Activated CD8-positive, alpha-beta T cell treated with anti-CD3 and anti-CD28 coated beads for 36 hours (primary cell): ENCODE measurements at regions not wholly inside any gene's neighbourhood (a gene's known extent, or its start where the extent isn't known, plus 50 kb on each side); places are given as distances from the start of the nearest gene placed in this dataset.

Experiments used
- ATAC-seq: fragments of 200-7000 bp; cut with Tn5 transposase; one replicate; pipeline ENCODE4 v1.10.0; 2021; ENCODE audit warnings: mild to moderate bottlenecking, moderate library complexity
- CTCF ChIA-PET: fragments of 350-600 bp; sonication (Branson Sonifier 250); formaldehyde crosslinking; loops from one replicate; lab custom pipeline; 2021; ENCODE audit warnings: antibody characterized with exemption; lab: Charles Lee
- POLR2A ChIA-PET: fragments of 350-600 bp; sonication (Branson Sonifier 250); formaldehyde crosslinking; loops from one replicate; lab custom pipeline; 2021; ENCODE audit warnings: antibody characterized with exemption; lab: Charles Lee
- DNase-seq: peaks from one replicate; pipeline ENCODE4 v3.0.0-alpha.2; 2020
- H3K27ac Mint-ChIP-seq: one replicate; pipeline ENCODE4 v1.8.0; 2021; ENCODE audit warnings: mild to moderate bottlenecking, mixed read lengths
- H3K27me3 Mint-ChIP-seq: one replicate; pipeline ENCODE4 v1.8.0; 2021; ENCODE audit warnings: mixed read lengths
- H3K36me3 Mint-ChIP-seq: one replicate; pipeline ENCODE4 v1.8.0; 2021; ENCODE audit warnings: low read depth, mixed read lengths
- H3K4me1 Mint-ChIP-seq: one replicate; pipeline ENCODE4 v1.8.0; 2021; ENCODE audit warnings: low read depth, mixed read lengths
- H3K4me3 Mint-ChIP-seq: one replicate; pipeline ENCODE4 v1.8.0; 2021; ENCODE audit warnings: mild to moderate bottlenecking, moderate library complexity, mixed read lengths
- H3K9me3 Mint-ChIP-seq: one replicate; pipeline ENCODE4 v1.8.0; 2021; ENCODE audit warnings: mixed read lengths
- CTCF ChIP-seq: fragments of 200-600 bp; IDR thresholded peaks from one replicate; pipeline ENCODE4 v1.8.0; 2022; ENCODE audit warnings: antibody characterized with exemption, mild to moderate bottlenecking
- intact Hi-C: fragments of 100-400 bp; cut with micrococcal nuclease; formaldehyde crosslinking; loops from one replicate; pipeline ENCODE4 v1.10.0; 2022

- Mint-ChIP-seq H3K36me3 (no peaks in the 10 kb centered on the region), H3K4me3 (no peak overlapping the region)
- intact Hi-C loops, result no loop called here
These were observed 263.5 kb downstream of the FOXG1 start for GRCh38 chr14:29030121-29030520.

GRCh38 chr14:29030970-29031369 is 264.4 kb downstream of the FOXG1 start:
- ChIA-PET CTCF (no interaction called here), POLR2A (no interaction called here)
- no peak for DNase-seq
- Mint-ChIP-seq H3K9me3 (peaks cover 10% of the 10 kb centered on the region), H3K36me3 (no peaks in the 10 kb centered on the region), H3K27me3 (no peaks in the 10 kb centered on the region), H3K27ac (no peak overlapping the region), H3K4me1 (no peaks in the 10 kb centered on the region), H3K4me3 (no peak overlapping the region)
- ATAC-seq, result no peak
- TF ChIP-seq CTCF, result no peak
- intact Hi-C loops, result no loop called here

More at GRCh38 chr14:29030121-29030520, 263.5 kb downstream of the FOXG1 start:
- ChIA-PET CTCF (no interaction called here), POLR2A (no interaction called here)
- Mint-ChIP-seq H3K27me3 (no peaks in the 10 kb centered on the region), H3K9me3 (peaks cover 11% of the 10 kb centered on the region), H3K27ac (no peak overlapping the region), H3K4me1 (no peaks in the 10 kb centered on the region)
- ATAC-seq (no peak), DNase-seq (no peak)
- TF ChIP-seq CTCF, result no peak

- POLR2A ChIA-PET, result no interaction called here
- TF ChIP-seq CTCF, result no peak
- Mint-ChIP-seq H3K9me3 (peaks cover 4% of the 10 kb centered on the region), H3K4me1 (no peaks in the 10 kb centered on the region), H3K27ac (no peak overlapping the region), H3K4me3 (no peak overlapping the region), H3K27me3 (no peaks in the 10 kb centered on the region), H3K36me3 (no peaks in the 10 kb centered on the region)
- CTCF ChIA-PET, result no interaction called here
- ATAC-seq (no peak), DNase-seq (no peak)
- intact Hi-C loops, result no loop called here
These were observed 268.5 kb downstream of the FOXG1 start for GRCh38 chr14:29035134-29035533.

GRCh38 chr14:29037411-29037810 is 270.8 kb downstream of the FOXG1 start:
- ATAC-seq (no peak), DNase-seq (no peak)
- H3K9me3 Mint-ChIP-seq, result peaks cover 3% of the 10 kb centered on the region
- ChIA-PET CTCF (no interaction called here), POLR2A (no interaction called here)
- intact Hi-C loops, result no loop called here
- H3K36me3 Mint-ChIP-seq, result no peaks in the 10 kb centered on the region
- H3K27ac Mint-ChIP-seq, result no peak overlapping the region
- no peak for TF ChIP-seq CTCF
- no peak overlapping the region for H3K4me3 Mint-ChIP-seq
- no peaks in the 10 kb centered on the region for H3K4me1 Mint-ChIP-seq
- H3K27me3 Mint-ChIP-seq, result no peaks in the 10 kb centered on the region

GRCh38 chr14:29039171-29039570 is 272.6 kb downstream of the FOXG1 start:
- Mint-ChIP-seq H3K27me3 (no peaks in the 10 kb centered on the region), H3K36me3 (no peaks in the 10 kb centered on the region), H3K4me3 (no peak overlapping the region), H3K9me3 (peaks cover 3% of the 10 kb centered on the region), H3K4me1 (no peaks in the 10 kb centered on the region), H3K27ac (no peak overlapping the region)
- no peak for TF ChIP-seq CTCF
- ChIA-PET CTCF (no interaction called here), POLR2A (no interaction called here)
- intact Hi-C loops, result no loop called here
- DNase-seq, result no peak
- no peak for ATAC-seq
